ENCODE measurements at regions not wholly inside any gene's neighbourhood (a gene's known extent, or its start where the extent isn't known, plus 50 kb on each side); places are given as distances from the start of the nearest gene placed in this dataset.

- no peak for TF ChIP-seq CTCF (conservative IDR thresholded peaks at IDR 0.05)
- TF ChIP-seq ZFX (IDR thresholded peaks at IDR 0.05): no peak
Measured at GRCh38 chr3:63043631-63044030, 168.4 kb upstream of the CADPS start.
